SH-SY5Y (cell line): ENCODE measurements at regions not wholly inside any gene's neighbourhood (a gene's known extent, or its start where the extent isn't known, plus 50 kb on each side); places are given as distances from the start of the nearest gene placed in this dataset.

Source experiments
- GATA2 ChIP-seq: IDR thresholded peaks from 2 replicates; pipeline ENCODE4 v1.6.1; 2011; ENCODE audit warnings: mild to moderate bottlenecking, low read depth, low read length
- GATA3 ChIP-seq: IDR thresholded peaks from 2 replicates; pipeline ENCODE4 v1.6.1; 2011; ENCODE audit warnings: low read depth, mild to moderate bottlenecking, low read length, moderate library complexity

- no peak for TF ChIP-seq GATA3
- TF ChIP-seq GATA2 = no peak
Observed at GRCh38 chr13:109884462-109884861, 98.1 kb upstream of the IRS2 start.
